ENCODE measurements at regions not wholly inside any gene's neighbourhood (a gene's known extent, or its start where the extent isn't known, plus 50 kb on each side); places are given as distances from the start of the nearest gene placed in this dataset.

- no peaks in the 10 kb centered on the region for H4K20me1 ChIP-seq (ENCODE audit: insufficient read depth, low read length)
- no peak overlapping the region for H3K4me3 ChIP-seq (ENCODE audit: low read length)
- H3K9ac ChIP-seq (ENCODE audit: low read length) = no peak overlapping the region
- H3K27ac ChIP-seq (ENCODE audit: low read length) = no peak overlapping the region
- no peak overlapping the region for H3K4me2 ChIP-seq (ENCODE audit: low read length)
- H3K79me2 ChIP-seq (ENCODE audit: low read length) = no peaks in the 10 kb centered on the region
- H3K4me1 ChIP-seq (ENCODE audit: low read length) = no peaks in the 10 kb centered on the region
- no peak overlapping the region for H2AFZ ChIP-seq (ENCODE audit: low read depth, low read length)
- H3K27me3 ChIP-seq (ENCODE audit: low read depth, low read length) = no peaks in the 10 kb centered on the region
- TF ChIP-seq CTCF (IDR thresholded peaks at IDR 0.05; ENCODE audit: low read depth, low read length) (no peak), EZH2phosphoT487 (IDR thresholded peaks at IDR 0.05; ENCODE audit: low read depth) (no peak)
- H3K36me3 ChIP-seq (replicated peaks; ENCODE audit: low read depth, low read length) = no peaks in the 10 kb centered on the region
- H3K9me3 ChIP-seq (ENCODE audit: insufficient read depth, low read length) = no peaks in the 10 kb centered on the region
Observed at GRCh38 chr9:87123830-87124229, 176.5 kb upstream of the GAS1 start.

GRCh38 chr9:87125819-87126218 is 178.5 kb upstream of the GAS1 start:
- Histone ChIP-seq H3K9ac (ENCODE audit: low read length) (no peak overlapping the region), H3K27me3 (ENCODE audit: low read depth, low read length) (no peaks in the 10 kb centered on the region), H4K20me1 (ENCODE audit: insufficient read depth, low read length) (no peaks in the 10 kb centered on the region), H3K27ac (ENCODE audit: low read length) (no peak overlapping the region), H3K4me2 (ENCODE audit: low read length) (no peak overlapping the region), H2AFZ (ENCODE audit: low read depth, low read length) (no peak overlapping the region), H3K4me3 (ENCODE audit: low read length) (no peak overlapping the region), H3K9me3 (ENCODE audit: insufficient read depth, low read length) (no peaks in the 10 kb centered on the region), H3K36me3 (replicated peaks; ENCODE audit: low read depth, low read length) (no peaks in the 10 kb centered on the region), H3K79me2 (ENCODE audit: low read length) (no peaks in the 10 kb centered on the region), H3K4me1 (ENCODE audit: low read length) (no peaks in the 10 kb centered on the region)
- TF ChIP-seq EZH2phosphoT487 (IDR thresholded peaks at IDR 0.05; ENCODE audit: low read depth) (no peak), CTCF (IDR thresholded peaks at IDR 0.05; ENCODE audit: low read depth, low read length) (no peak)

GRCh38 chr9:87127543-87127942 is 180.2 kb upstream of the GAS1 start:
- H3K27ac ChIP-seq (ENCODE audit: low read length) = no peak overlapping the region

GRCh38 chr9:87127978-87128614 is 180.8 kb upstream of the GAS1 start:
- Histone ChIP-seq H3K36me3 (replicated peaks; ENCODE audit: low read depth, low read length) (no peaks in the 10 kb centered on the region), H3K27me3 (ENCODE audit: low read depth, low read length) (no peaks in the 10 kb centered on the region), H4K20me1 (ENCODE audit: insufficient read depth, low read length) (no peaks in the 10 kb centered on the region), H3K9me3 (ENCODE audit: insufficient read depth, low read length) (no peaks in the 10 kb centered on the region), H3K79me2 (ENCODE audit: low read length) (no peaks in the 10 kb centered on the region), H3K27ac (ENCODE audit: low read length) (no peak overlapping the region), H3K4me2 (ENCODE audit: low read length) (no peak overlapping the region), H2AFZ (ENCODE audit: low read depth, low read length) (no peak overlapping the region), H3K9ac (ENCODE audit: low read length) (no peak overlapping the region), H3K4me3 (ENCODE audit: low read length) (no peak overlapping the region), H3K4me1 (ENCODE audit: low read length) (no peaks in the 10 kb centered on the region)
- TF ChIP-seq CTCF (IDR thresholded peaks at IDR 0.05; ENCODE audit: low read depth, low read length) (no peak), EZH2phosphoT487 (IDR thresholded peaks at IDR 0.05; ENCODE audit: low read depth) (no peak)

More at GRCh38 chr9:87127543-87127942, 180.2 kb upstream of the GAS1 start:
- Histone ChIP-seq H3K4me2 (ENCODE audit: low read length) (no peak overlapping the region), H2AFZ (ENCODE audit: low read depth, low read length) (no peak overlapping the region), H3K9me3 (ENCODE audit: insufficient read depth, low read length) (no peaks in the 10 kb centered on the region), H3K9ac (ENCODE audit: low read length) (no peak overlapping the region), H3K79me2 (ENCODE audit: low read length) (no peaks in the 10 kb centered on the region), H3K4me3 (ENCODE audit: low read length) (no peak overlapping the region), H3K4me1 (ENCODE audit: low read length) (no peaks in the 10 kb centered on the region), H4K20me1 (ENCODE audit: insufficient read depth, low read length) (no peaks in the 10 kb centered on the region), H3K27me3 (ENCODE audit: low read depth, low read length) (no peaks in the 10 kb centered on the region), H3K36me3 (replicated peaks; ENCODE audit: low read depth, low read length) (no peaks in the 10 kb centered on the region)
- TF ChIP-seq EZH2phosphoT487 (IDR thresholded peaks at IDR 0.05; ENCODE audit: low read depth) = no peak
- TF ChIP-seq CTCF (IDR thresholded peaks at IDR 0.05; ENCODE audit: low read depth, low read length) = no peak
